GM12878 (cell line): ENCODE measurements at regions not wholly inside any gene's neighbourhood (a gene's known extent, or its start where the extent isn't known, plus 50 kb on each side); places are given as distances from the start of the nearest gene placed in this dataset.

Experiments
- CHD2 ChIP-seq: IDR thresholded peaks from 2 replicates; pipeline ENCODE4 v1.6.1; 2011; ENCODE audit warnings: low read depth, low read length, improper control_type of control experiment, borderline replicate concordance
- CTCF ChIP-seq, 3 experiments: IDR thresholded peaks in 2 of 3; conservative IDR thresholded peaks in 1 of 3; 2 replicates each; pipeline ENCODE4 v1.5.1; 2011; ENCODE audit warnings: low read depth in 3 of 3, low read length in 3 of 3, mild to moderate bottlenecking in 3 of 3, control low read depth in 2 of 3, moderate library complexity in 2 of 3, inconsistent platforms in 1 of 3, mixed read lengths in 1 of 3; ENCODE audit not compliant: control insufficient read depth in 2 of 3, insufficient read depth in 1 of 3; ENCODE audit errors: extremely low read depth in 1 of 3
- SP1 ChIP-seq: IDR thresholded peaks from one replicate; pipeline ENCODE4 v1.6.1; 2011; ENCODE audit warnings: low read depth, low read length

- TF ChIP-seq CTCF (IDR thresholded peaks at IDR 0.05 in 2 of 3, conservative IDR thresholded peaks at IDR 0.05 in 1 of 3; ENCODE audit: control insufficient read depth in 2 of 3, extremely low read depth in 1 of 3, insufficient read depth in 1 of 3, low read depth in 3 of 3, low read length in 3 of 3) (no peak), CHD2 (no peak), SP1 (no peak)
Measured at GRCh38 chr15:89400782-89401545, 66.3 kb upstream of the POLG start.
